ENCODE measurements at regions not wholly inside any gene's neighbourhood (a gene's known extent, or its start where the extent isn't known, plus 50 kb on each side); places are given as distances from the start of the nearest gene placed in this dataset.
"Not testable (repeated sequence)": the region's sequence is repeated elsewhere in the genome, so short reads cannot be mapped to it uniquely, and the experiment has no call there.

- DNase-seq = no peak
These were observed 271.1 kb downstream of the CCER1 start for GRCh38 chr12:90683871-90684270.

- DNase-seq = no peak
These were observed 272.6 kb downstream of the CCER1 start for GRCh38 chr12:90682398-90682797.

DNA sequence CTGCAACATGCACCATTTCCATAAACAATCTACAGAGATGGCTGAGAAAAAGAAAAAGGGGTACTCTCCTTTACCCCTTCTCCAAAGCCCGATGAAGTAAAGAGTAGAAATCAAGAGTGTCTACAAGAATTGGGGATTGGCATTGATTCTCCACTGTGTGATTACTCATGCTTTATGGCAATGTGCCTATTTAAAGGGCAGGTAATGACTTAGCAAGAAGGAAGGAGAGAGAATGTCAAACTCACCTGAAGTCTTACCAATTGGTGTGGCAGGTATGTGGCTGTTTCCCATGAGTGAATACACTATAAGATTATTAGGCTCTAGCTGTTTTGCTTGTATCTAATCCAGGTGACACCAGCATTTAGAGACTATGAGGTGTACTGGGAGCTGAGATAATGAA is 275.3 kb downstream of the CCER1 start:
- DNase-seq = no peak

DNA sequence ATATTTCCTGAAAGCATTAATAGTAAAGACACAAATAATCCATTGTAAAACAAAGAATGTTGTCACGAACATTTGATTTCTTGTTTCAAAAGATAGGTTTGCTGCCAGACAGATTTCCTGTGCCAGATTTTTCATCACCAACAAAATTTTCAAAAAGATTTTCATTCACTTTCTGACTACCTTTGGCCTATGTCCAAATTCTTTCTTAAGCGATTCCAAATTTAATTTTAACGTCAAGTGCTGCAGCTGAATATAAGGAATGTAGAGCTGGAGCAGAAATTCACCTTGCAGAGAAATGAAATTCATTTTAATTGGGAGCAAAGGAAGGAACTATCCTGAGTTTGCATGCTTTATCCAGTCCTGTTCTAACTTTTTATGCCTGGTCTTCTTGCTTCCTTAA is 277.4 kb downstream of the CCER1 start:
- no peak for DNase-seq

DNA sequence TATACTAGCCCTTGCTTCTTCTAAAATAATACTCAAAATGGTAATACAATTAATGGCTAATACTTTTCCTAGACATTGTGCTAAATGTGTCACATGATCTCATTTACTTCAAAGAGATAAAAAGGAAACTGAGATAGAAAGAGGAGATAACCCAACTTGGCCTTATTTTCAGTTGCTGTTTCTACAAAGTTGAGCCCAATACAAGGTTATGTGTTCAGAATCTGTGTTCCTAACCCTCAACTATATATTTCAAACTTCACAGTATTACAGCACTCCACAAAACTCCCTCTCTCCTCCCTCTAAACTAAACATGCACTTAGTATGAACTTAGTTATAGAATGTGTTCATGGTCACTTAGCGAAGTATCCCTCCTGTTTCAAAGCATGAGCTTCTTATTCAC is 277.9 kb downstream of the CCER1 start:
- DNase-seq = no peak

- no peak for DNase-seq
These were observed 279.9 kb downstream of the CCER1 start for GRCh38 chr12:90675106-90675505.

DNA sequence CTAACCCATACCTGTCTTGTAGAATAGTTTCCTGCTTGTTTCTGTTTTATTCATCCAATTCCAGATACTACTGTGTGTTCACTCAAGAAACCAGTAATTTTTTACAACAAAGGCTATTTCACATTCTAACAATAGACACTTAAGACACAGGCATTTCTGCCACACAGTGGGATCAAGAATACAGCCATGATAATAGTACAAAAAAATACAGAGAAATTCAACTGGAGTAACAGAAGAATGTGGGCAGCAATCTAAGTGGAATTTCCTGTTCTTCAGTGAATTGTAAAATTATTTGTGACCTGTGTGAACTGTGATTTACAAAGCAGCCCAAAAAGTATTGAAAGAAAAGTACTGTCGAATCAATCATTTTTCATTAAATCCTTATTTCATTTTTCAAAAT is 282.9 kb downstream of the CCER1 start:
- no peak for DNase-seq

- DNase-seq = not testable (repeated sequence)
These were observed 291.0 kb downstream of the CCER1 start for GRCh38 chr12:90663949-90664348.

DNA sequence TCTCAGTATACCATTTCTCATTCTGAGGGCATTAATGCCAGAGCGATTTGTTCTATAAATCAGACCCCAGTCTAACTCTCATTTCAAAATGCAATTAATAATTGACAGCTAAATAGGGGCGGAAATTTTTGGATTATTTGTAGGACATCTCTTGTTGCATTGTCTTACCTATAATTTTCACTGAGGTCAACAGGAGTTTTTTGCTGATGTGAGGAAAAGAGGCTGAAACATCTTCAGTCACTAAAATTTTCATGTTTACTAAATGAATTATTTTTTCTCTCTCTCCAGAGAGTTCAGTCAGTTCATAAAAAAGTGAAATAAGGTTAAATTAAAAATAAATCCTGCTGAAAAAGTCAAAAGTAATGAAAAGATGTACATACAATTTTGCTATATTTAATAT is 295.9 kb downstream of the CCER1 start:
- no peak for DNase-seq

GRCh38 chr12:90653040-90653439 is 301.9 kb downstream of the CCER1 start:
- no peak for DNase-seq

DNA sequence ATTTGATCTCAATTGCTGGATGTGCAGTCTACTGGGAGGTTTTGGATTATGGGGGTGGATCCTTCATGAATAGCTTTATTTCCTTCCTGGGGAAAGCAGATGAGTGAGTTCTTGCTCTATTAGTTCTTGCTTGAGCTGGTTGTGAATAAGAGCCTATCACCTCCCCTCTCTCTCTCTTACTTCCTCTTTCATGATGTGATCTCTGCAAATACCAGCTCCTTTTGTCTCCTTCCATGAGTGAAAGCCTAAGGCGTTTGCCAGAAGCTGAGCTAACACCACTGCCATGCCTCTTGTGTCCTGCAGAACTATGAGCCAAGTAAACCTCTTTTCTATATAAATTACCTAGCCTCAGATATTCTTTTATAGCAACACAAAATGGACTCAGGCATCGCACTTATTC is 302.7 kb downstream of the CCER1 start:
- no peak for DNase-seq

DNA sequence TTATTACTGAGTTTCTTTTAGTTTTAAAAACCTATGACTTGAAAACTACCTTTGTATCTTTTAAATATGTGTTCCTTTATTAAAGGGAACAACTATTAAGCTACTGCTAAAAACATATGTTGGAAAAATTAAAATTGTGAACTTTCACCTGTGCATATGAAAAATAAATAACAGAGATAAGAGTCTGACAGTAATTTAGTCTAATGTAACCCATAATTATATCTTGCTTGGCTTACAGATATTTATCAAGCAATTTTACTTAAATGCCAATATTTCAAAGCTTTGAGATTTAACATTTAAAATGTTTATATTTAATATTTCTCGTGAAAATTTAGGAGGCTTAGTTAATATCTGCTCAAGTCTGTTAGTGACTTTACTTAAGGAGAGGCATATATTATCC is 309.8 kb downstream of the CCER1 start:
- DNase-seq = no peak

DNA sequence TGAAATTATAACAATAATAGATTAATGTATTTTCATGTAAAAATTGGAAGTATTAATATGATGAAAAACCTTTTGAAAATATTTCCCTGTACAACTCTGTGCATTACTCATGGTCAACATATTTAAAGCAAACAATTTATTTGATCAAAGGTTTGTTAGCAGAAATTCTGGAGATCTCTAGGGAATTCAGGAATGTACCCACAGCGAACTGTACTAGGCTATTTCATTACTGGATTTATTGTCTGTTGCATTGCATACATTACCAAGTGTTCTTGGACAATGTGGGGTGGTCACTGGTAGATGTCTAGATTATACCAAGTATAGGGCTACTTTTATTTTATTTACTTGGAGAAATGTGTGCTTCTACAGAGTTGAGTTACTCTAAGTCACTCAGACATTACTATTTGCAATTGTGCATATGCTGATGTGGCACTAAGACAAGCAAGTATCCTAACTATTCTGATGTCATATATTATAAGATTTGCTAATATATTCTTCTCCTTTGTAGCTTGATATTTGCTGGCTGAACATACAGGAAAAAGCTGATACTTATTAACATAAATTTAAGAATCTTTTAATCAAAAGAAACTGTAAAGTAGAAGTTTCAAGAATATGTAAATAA is 323.3 kb downstream of the CCER1 start:
- DNase-seq = no peak

DNA sequence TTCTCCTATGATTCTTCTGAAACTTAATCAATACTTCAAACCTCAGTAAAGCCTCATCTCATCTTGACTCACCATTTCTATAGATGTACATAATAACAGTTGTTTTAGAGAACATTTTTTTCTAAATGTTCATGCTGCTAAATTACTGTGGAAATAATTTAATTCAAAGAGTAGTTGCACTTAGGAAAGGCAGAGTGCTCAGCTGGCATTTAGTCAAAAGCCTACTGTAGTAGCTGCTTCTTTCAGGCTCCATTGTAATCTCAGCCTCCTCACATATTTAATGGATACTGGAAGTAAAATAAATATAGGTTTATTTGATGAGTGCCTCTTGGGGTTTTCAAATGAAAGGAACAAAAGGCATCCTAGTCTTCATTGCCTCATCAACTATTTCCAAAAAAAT is 325.0 kb downstream of the CCER1 start:
- no peak for DNase-seq

- no peak for DNase-seq
These were observed 326.8 kb downstream of the CCER1 start for GRCh38 chr12:90628213-90628612.

- DNase-seq = no peak
These were observed 327.6 kb downstream of the CCER1 start for GRCh38 chr12:90627180-90627896.

DNA sequence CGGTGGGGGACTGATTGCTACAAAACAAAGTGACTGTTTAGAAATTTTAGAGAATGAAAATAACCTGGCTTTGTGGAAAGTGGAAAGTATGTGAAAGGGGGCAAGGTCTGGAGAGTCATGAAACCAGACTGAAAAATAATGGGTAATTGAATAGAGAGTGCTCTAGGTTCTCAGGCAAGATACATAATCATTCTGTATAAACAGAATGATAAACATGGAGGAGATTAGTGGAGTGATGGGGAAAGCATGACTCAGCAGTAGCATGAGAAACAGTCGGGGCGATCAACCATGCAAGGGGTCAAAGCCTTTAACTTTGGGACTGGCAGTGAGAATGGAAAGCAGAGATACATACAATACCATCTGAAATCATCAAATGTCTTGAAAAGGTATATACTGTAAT is 332.5 kb downstream of the CCER1 start:
- DNase-seq = no peak

- DNase-seq = no peak
These were observed 333.0 kb downstream of the CCER1 start for GRCh38 chr12:90621927-90622326.

GRCh38 chr12:90619943-90620342 is 335.0 kb downstream of the CCER1 start:
- no peak for DNase-seq

GRCh38 chr12:90618586-90618985 is 336.4 kb downstream of the CCER1 start:
- no peak for DNase-seq

GRCh38 chr12:90611891-90612290 is 343.1 kb downstream of the CCER1 start:
- no peak for DNase-seq

DNA sequence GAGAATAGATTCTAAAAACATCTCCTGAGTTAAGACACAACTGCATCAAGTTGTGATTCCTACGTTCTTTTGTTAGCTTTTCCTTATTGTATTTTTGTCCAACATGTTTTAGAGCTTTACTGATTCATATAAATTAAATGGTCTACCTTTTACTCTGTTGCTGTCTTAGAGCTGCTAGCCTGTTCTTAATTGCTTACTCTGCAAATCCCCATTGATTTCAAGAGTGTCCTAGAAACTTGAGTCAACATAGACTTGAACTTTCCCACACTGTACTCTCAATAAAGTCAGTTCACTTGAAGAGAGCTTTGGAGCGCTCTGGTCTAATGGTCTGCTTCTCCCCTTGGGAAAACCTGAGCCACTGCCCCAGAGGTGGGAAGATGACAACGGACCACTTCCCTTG is 343.9 kb downstream of the CCER1 start:
- DNase-seq = no peak

DNA sequence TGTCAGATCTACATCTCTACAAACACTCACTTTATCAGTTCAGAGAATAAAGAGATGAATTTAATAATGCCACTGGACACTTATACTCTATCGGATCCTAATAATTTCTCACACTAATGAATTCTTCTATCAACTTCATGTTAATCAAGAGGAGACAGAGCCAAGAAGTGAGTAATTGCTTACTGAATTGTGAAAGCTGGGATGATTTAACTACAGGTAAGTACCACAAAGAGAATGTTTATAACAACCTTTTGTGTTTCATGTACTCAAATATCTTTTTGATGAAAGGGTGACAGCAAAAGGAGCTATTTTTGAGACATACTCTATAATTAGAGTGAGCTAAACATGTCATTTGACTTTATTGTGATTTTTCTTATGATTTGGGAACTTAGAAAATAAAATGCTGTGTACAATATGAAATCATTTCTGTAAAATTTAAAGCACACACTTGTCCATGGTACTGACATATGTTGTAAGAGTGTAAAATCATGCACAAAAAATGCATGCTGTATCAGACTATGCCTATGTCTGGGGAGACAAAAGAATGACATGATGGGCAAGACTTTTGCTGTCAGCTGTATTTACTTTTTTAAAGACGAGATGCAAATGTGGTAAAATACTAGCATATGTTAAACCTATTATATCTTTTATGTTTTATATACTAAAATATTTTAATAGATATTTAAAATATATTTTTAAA is 361.2 kb downstream of the CCER1 start:
- no peak for DNase-seq

- DNase-seq = no peak
These were observed 365.0 kb downstream of the CCER1 start for GRCh38 chr12:90589956-90590355.
